ENCODE measurements at regions not wholly inside any gene's neighbourhood (a gene's known extent, or its start where the extent isn't known, plus 50 kb on each side); places are given as distances from the start of the nearest gene placed in this dataset.
A peak's percentile ranks its signal among the peaks of the same experiment; 100 is the strongest.
"Not testable (repeated sequence)": the region's sequence is repeated elsewhere in the genome, so short reads cannot be mapped to it uniquely, and the experiment has no call there.

DNA sequence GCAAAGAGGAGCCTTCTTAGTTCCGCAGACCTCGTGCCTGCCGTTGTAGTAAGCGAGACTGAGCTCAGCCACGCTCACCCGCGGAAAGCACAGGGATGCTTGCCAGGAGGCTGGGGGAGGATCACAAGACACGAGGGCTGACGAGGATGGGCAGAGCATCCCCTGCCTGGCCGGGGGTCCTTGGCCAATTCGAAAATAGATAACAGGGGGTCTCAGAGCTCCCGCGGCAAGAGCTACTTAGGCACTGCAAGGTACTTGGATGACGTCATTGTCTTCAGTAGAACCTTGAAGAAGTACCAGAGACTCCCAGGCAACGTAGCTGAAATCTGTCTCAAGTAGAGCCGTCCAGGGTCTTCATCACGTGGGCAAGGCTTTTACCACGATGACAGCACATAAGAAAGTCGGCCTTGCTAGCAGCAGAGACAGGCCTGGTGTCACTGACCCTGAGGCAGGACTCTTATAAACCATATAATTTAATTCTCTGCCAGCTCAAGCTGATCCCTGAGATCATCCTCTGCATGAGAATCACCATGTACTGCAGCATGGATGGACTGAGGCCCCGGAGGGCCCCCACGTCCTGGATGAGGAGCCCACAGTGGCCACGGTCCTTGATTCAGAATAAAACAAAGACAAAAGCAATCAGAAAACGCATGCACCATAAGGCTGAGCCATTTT lies 81.9 kb downstream of the TMEM18 start:
- no peak for DNase-seq

DNA sequence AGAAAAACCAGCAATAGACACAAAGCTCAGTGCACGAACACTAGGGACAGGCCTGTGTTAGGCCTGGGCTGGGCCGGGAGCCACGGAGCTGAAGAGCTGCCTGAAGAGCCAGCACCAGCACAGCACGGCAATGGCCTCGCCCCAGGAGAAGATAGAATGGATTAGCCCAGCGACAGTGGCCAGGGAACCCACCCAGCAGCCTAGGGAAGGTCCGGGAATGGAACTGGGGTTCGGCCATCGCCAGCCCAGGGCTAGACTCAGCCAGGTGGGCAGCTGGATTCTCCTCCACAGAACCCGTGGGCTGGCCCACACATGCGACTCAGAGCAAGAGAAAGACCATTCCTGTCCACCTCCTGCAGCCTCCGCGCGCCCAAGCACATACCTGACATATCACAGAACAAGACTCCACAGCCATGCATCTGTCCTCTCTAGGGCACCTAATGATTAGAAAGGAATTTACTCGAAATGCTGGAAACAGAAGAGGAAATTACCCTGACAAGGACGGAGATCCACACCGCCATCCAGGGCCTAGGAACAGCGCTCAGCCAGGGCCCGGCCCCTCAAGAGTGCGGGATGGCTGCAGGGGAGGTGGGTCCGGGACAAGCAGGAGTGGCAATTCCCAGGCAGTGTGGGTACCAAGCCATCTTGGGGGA lies 82.8 kb downstream of the TMEM18 start:
- DNase-seq: no peak

DNA sequence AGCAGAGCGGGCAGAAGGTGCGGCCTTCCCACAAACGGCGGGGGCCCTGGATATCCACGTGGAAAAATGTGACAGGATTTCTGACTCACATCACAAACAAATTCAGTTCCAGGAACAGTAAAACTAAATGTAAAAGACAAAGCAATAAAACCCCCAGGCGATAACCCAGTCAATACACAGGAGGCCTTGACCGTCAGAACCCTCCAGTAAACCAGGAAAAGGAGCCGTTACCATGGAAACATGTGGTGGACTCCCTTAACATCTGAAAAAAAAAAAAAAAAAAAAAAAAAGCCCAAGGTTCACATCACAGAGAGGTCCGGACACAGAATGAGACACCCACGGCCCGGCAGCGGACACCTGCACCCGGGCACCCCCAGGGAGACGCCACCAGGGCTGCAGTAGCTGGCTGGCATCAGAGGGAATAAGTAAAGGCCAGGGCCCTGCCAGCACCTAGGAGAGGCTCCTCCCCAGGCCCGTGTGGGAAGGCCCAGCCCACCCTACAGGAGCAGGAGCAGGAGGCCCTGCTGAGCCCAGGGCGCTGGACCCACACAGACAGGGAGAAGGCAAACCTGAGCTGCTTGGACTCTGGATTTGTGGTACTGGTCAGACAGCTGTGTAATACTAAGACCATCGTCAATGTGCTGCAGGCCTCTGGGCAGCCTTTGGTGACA lies 83.7 kb downstream of the TMEM18 start:
- no peak for DNase-seq

DNA sequence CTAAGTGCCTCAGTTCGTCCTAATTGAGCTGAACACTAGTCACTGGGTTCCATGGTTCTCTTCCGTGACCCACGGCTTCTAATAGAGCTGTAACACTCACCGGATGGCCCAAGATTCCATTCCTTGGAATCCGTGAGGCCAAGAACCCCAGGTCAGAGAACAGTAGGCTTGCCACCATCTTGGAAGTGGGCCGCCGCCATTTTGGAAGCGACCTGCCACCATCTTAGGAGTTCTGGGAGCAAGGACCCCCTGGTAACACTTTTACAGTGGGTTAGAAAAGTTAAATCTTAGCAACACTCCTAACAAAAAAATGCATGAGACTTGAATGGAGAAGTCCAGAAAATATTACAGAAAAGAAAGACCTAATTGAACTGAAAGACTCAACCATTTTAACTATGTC lies 84.5 kb downstream of the TMEM18 start:
- DNase-seq: no peak

DNA sequence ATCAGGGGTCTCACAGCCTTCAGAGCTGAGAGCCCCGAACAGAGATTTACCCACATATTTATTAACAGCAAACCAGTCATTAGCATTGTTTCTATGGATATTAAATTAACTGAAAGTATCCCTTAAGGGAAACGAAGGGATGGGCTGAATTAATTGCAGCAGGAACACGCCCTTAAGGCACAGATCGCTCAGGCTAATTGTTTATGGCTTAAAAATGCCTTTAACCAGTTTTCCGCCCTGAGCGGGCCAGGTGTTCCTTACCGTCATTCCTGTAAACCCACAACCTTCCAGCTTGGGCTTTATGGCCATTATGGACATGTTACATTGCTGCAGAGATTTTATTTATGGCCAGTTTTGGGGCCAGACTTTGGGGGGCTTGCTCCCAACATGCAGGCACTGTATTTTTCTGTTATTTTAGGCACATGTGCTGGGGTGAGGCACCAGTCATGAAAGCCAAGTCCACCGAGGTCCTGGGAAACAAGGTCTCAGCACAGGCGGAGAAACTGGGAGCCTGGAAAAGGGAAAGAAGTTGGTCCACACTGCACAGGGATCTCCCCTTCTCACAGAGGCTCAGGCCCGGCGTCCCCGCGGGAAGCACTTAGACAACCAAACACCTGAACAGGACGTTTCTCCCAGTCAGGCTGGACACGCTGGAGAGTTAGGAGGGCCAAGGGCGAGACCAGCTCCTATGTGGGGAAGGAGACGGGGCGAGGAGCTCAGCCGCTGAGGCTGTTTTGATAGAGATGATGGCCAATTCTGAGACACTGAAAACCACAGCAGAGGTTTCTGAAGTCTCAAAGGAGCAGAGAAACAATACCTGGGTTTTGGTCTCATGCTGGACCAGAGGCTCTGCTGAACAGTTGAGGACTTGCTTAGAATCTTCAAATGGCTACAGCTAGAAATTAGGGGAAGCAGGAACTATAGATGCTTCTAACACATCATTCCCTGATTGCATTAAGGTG lies 86.7 kb downstream of the TMEM18 start:
- DNase-seq: no peak

DNA sequence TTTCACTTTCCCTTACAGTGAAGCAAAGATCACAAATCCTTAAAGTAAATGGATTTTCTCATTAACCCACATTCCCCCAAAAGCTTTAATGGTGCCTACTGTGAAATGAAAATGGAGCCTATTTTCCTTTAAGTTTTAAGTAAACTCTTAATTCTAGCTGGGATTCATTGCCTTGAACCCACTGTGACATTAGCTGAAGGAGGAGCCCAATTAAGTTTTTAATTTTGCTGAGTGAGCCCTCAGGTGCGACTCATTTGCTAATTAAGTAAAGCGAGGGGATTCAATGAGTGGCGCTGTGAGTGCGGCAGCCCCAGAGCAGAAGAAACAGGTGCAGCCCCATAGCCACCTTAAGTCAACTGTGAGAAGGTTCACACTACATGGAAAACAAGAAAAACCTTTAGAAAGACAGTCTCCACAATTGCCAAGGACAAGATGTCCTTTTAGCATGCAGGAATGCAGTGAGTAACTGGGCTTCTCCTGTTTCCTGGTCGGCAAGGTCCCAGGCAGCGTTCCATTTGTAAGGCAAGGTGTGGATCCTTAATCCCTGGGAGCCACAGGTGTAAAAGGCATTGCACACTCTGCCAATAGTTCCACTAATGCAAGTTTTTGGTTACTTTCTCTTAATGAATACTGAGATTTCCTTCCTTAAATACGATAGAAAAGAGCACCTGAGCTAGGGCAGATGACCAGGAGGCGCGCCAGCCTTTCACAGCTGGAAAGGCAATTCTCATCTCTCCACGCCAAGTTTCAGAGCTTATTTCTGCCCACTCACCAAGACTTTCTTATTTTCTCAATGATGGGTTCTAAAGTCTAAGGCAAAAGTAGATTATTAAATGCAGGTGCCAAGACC lies 87.7 kb downstream of the TMEM18 start:
- no peak for DNase-seq

DNA sequence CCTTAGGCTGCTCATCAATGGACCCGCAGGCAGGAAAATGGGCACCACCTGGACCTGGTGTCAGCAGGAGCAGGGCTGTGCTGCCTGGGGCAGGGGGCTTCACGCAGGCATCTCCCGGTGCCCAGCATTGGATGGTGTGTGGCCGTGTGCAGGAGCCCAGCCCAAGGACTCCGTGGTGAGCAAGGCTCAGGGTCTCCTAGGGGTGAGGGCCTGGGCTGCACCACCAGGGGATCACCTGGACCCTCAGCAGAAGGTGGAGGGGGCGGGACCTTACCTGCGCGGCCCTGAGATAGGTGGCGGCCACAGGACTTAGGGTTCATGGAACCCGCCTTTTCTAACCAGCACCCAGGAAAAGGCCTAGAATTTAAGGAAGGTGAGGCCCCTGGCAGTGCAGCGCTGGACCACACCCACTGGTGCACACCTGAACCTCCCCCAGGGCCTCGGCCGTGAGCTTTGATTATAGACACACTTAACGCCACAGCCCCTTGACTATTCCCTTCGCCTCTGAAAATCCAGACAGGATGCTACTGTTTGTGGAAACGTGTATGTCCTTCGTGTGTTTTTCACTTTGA lies 89.0 kb downstream of the TMEM18 start:
- DNase-seq: no peak

DNA sequence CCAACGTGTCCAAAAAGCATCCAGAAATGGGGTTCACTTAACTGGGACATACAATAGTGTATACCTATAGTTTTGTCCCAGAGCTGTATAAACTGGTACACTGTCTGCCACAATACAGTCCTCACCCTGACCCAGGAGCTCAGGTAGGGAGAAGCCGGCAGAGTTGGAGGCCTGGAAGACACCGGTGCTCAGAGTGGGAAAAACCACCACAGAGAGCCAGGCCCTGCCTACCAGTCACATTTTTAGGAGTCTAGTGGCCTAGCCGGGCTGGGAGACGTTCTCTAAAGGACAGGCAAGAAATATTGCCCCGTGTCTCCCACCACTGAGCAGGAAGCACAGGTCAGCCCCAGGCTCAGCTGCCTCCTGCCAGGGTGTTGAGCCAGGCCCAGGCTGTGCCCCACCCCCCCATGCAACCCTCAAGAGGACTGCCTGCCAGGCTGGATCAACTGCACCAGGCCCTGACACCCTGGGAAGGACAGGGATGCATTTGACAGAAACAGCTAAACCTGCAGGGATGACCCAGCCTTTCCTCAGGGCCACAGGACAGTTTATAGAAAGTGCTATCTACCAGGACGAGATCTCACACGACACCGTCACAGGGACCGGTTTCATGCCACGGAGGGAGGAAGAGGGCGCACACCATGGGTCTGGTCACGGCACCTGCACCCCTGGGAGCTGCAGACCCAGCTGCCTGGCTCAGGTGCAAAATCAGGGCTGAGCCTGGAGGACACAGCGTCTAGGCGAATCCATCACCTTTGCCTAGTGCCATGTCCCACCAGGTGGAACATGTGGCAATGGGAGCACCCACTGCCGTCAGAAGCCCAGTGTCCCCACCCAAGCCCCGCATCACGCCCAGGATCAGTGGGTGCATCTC lies 89.9 kb downstream of the TMEM18 start:
- DNase-seq: no peak

DNA sequence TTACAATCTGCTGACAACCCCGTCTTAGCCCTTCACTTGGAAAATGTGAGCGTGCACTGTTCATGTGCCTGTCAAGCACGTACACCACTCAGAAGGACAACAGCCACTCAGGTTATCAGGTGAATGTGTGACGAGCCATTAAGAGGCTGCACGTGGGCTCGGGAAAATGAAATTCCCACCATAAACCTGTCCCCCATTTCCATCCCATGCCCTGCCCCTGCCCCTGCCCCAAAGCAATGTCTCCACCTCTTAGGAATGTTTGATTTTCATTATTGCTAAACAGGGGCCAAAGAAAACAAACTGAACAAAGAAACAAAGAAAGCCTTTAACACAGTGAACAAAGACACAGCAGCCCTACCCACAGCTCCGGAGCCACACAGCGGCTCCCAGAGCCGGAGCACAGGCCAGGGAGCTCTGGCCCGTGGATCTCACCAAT lies 90.5 kb downstream of the TMEM18 start:
- DNase-seq: no peak

DNA sequence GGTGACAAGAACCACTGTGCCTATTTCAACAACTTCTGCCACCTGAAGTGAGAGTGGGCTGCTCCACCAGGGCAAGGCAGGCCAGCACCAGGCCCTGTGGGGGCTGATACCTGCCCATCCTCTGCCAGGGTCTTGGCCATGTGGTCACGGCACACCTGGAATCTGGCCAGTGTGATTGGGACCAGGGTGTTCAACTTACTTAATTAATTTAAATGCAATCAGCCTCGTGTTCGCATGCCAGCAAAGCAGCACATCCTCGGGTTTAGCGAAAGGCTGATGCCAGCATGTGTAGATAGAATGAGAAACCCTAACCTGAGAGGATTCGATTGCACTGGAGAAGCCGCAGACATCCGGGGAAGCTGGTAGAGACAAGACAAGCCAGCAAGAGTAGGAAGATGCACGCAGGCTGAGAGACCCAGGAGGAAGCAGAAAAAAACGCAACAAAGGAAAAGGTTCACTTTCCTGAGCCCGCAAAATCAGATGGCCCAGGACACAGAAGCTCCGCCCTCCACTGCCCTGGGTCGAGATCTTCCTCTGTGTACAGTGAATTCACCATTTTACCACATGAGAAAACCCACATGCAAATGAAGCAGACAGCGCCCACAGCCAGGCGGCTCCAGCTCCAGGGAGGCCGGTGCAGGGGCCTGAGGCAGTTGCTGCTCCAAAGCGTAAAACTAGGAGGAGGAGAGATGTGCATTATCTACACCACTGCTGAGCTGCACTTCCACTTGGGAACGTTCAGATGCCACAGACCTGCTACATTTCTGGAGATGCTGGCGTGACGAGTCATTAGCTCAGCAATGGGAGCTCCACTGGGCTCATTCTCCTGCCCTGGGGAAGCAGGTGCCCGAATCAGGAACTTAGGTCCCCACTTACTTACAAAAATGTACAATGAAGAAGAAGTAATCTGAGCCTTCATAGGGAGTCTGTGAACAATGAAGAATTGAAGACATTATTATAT lies 92.1 kb downstream of the TMEM18 start:
- peak; percentile 89 for DNase-seq

DNA sequence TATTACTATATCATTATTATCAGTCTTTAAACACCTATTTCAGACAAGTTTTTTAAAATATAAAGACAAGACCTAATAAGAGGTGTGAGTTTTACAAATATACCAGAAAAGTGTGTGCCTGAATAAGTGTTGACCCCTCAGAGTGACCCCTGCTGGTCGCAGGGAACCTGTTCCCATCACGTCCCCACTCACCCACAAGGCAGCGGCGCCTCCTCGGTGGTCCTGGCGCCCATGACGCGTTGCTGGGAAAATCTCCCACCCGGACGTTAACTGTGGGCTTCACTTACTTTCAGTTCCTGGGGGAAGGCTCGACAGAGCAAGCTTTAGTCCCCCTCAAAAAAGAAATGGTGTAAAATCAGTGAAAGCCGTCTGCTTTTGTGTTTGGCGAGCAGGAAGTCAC lies 93.5 kb downstream of the TMEM18 start:
- no peak for DNase-seq

DNA sequence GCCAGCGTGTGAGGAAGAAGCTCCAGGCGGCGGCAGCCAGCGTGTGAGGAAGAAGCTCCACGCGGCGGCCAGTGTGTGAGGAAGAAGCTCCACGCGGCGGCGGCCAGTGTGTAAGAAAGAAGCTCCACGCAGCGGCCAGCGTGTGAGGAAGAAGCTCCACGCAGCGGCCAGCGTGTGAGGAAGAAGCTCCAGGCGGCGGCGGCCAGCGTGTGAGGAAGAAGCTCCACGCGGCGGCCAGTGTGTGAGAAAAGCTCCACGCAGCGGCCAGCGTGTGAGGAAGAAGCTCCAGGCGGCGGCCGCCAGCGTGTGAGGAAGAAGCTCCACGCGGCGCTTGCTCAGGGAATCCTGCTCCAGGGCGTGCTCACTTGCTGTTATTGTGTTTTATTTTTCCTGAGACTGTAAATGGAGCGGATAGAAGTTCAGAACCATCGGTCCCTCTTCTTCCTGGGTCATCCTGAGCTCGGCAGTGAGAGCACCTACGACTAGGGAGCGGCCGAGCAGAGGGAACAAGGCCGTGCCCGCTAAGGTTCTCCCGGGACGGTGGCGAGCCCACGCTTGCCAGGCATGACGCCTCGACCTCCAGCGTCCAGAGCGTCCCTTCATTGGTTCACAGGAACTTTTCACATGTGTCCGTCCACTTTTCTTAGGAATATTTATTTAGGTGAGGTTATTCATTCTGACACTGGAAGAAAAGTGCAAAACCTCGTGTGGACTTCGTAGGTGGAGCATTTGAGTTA lies 94.2 kb downstream of the TMEM18 start:
- DNase-seq: no peak

DNA sequence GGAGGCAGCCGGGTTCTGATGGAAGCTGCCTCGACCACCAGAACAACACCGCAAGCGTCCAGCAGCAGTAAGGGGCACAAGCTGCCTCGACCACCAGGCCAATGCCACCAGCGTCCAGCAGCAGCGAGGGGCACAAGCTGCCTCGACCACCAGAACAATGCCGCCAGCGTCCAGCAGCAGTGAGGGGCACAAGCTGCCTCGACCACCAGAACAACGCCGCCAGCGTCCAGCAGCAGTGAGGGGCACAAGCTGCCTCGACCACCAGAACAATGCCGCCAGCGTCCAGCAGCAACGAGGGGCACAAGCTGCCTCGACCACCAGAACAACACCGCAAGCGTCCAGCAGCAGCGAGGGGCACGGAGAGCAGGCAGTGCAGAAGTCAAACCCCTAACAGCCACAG lies 94.9 kb downstream of the TMEM18 start:
- DNase-seq: not testable (repeated sequence)

DNA sequence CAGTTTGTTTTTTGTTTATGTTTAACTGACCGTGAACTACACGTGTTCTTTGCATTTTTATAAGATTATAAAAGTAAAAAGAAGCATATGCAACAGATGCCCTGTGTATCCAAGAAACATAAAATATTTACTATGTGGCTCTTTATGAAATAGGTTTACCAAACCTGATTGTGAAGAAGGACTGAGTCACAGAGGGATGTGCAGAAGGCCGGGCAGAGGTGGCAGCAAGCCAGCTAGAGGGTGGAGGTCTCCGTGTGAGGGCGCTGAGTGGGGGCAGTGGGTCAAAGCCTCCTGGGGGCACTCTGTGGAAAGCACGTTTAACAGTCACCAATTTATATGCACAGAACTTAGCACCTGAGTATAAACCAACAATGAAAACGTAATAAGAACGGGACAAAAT lies 97.2 kb downstream of the TMEM18 start:
- DNase-seq: no peak

DNA sequence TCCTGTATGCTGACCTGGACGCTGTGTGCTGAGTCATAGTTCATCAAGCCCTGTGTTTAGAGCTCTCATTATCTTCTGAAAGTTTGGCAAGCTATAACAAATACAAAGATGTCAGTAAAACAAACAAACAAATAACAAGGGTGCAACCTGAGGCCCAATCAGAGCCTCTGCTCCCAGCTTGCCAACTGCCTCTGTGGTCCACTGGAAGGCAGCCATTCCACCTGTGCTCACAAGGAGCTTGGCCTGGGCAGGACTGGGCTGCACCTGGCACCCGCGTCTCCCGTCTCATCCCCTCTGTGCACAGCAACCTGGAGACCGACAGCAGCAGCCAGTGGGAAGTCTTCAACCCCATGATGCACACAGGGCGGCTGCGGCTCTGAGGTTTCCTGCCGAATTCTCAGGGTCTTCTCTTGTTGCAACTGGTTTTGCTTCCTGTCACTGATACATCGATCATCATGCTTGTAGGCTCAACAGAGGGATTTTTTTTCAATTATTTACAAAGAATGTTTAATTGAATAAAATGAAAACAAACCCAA lies 97.8 kb downstream of the TMEM18 start:
- peak; percentile 22 for DNase-seq

DNA sequence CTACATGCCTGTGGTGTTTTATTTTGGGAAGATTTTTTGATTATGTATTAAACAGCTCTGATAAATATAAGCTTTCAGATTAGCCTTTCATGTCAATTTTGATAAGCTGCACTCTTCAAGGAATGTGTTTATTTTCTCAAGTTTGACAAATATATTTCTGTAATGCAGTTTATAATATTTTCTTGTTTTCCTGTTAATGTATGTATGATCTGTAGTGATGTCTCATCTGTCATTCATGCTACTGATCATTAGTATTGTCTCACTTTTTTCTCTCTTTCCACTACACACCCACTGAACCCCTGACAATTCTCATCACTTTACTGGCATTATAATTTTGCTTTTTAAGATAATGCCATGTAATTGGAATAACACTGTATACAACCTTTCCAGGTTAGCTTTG lies 100.9 kb downstream of the TMEM18 start:
- no peak for DNase-seq

DNA sequence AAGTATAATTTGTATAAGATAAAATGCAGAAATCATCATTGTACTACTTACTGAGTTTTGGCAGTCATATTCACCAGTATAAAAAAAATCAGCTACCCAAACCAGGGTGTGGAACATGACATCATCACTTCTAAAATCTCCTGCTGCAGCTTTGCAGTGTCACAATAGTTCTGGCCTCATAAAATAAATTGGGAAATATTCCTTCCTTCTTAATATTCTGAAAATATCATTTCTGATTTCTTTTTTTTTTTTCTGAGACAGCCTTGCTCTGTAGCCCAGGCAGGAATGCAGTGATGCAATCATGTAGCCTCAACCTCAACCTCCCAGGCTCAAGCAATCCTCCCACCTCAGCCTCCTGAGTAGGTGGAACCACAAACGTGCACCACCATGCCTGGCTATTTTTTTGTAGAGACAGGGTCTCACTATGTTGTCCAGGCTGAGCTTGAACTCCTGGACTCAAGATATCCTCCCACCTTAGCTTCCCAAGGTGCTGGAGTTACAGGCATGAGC lies 101.4 kb downstream of the TMEM18 start:
- no peak for DNase-seq

DNA sequence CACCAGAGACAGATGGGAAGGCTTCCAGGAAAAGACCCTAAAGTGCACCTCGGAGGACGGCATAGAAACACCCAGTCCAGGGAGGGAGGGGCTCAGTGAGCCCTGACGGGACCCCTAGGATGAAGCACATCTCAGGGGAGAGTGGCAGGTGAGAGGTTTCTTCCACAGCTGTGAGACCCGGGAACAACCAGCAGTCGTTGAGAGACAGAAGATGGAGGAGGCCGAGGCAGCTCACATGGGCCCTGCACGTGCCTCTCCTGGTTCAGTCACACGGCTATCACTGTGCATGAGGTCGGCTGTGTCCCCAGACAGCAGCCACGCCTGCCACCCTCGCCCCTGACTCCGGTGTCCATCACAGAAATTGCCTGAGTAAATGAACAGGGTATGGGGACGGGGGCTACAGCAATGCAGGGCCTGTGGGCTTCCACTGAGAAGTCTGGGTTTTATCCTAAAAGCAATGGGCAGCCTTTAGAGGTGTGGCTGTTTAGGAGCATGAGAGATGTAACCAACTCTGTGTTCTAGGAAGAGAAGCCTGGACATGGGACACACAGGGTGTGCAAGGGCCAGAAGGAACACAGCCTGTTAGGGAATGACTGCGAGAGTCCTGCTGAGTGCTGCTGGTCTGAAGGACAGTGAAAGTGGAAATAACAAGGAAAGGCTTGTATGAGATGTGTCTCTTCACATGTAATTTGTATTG lies 102.0 kb downstream of the TMEM18 start:
- DNase-seq: no peak

Measured in NCI-H526 treated with DMSO at 0.1 percent for 48 hours (cell line).